ENCODE measurements at regions not wholly inside any gene's neighbourhood (a gene's known extent, or its start where the extent isn't known, plus 50 kb on each side); places are given as distances from the start of the nearest gene placed in this dataset.

- Histone ChIP-seq H3K27me3 (ENCODE audit: insufficient read depth, low read length) (no peaks in the 10 kb centered on the region), H3K27ac (ENCODE audit: low read length) (no peak overlapping the region), H3K4me1 (ENCODE audit: insufficient read depth, low read length) (no peaks in the 10 kb centered on the region), H3K4me3 (ENCODE audit: low read length) (no peak overlapping the region), H3K36me3 (ENCODE audit: insufficient read depth, low read depth, low read length) (no peaks in the 10 kb centered on the region), H3K9me3 (ENCODE audit: insufficient read depth, low read depth, low read length) (no peaks in the 10 kb centered on the region), H3K9ac (ENCODE audit: low read depth, low read length) (no peak overlapping the region)
Measured at GRCh38 chrX:5528057-5528456, 700.6 kb downstream of the NLGN4X start.

GRCh38 chrX:5526191-5526590 is 702.5 kb downstream of the NLGN4X start:
- no peak overlapping the region for H3K27ac ChIP-seq (ENCODE audit: low read length)
- no peaks in the 10 kb centered on the region for H3K36me3 ChIP-seq (ENCODE audit: insufficient read depth, low read depth, low read length)
- H3K9me3 ChIP-seq (ENCODE audit: insufficient read depth, low read depth, low read length): no peaks in the 10 kb centered on the region
- H3K9ac ChIP-seq (ENCODE audit: low read depth, low read length): no peak overlapping the region
- H3K4me1 ChIP-seq (ENCODE audit: insufficient read depth, low read length): no peaks in the 10 kb centered on the region
- no peaks in the 10 kb centered on the region for H3K27me3 ChIP-seq (ENCODE audit: insufficient read depth, low read length)
- no peak overlapping the region for H3K4me3 ChIP-seq (ENCODE audit: low read length)

GRCh38 chrX:5490786-5491563 is 737.7 kb downstream of the NLGN4X start:
- Histone ChIP-seq H3K4me3 (ENCODE audit: low read length) (no peak overlapping the region), H3K9ac (ENCODE audit: low read depth, low read length) (no peak overlapping the region), H3K9me3 (ENCODE audit: insufficient read depth, low read depth, low read length) (no peaks in the 10 kb centered on the region), H3K27me3 (ENCODE audit: insufficient read depth, low read length) (no peaks in the 10 kb centered on the region), H3K27ac (ENCODE audit: low read length) (no peak overlapping the region), H3K4me1 (ENCODE audit: insufficient read depth, low read length) (no peaks in the 10 kb centered on the region), H3K36me3 (ENCODE audit: insufficient read depth, low read depth, low read length) (no peaks in the 10 kb centered on the region)

- H3K4me3 ChIP-seq (ENCODE audit: low read length): no peak overlapping the region
Measured at GRCh38 chrX:5474282-5474681, 754.4 kb downstream of the NLGN4X start.

GRCh38 chrX:5458300-5458842 is 770.3 kb downstream of the NLGN4X start:
- H3K27ac ChIP-seq (ENCODE audit: low read length): no peak overlapping the region
- H3K9me3 ChIP-seq (ENCODE audit: insufficient read depth, low read depth, low read length): no peaks in the 10 kb centered on the region
- H3K4me3 ChIP-seq (ENCODE audit: low read length): no peak overlapping the region
- H3K9ac ChIP-seq (ENCODE audit: low read depth, low read length): no peak overlapping the region
- H3K36me3 ChIP-seq (ENCODE audit: insufficient read depth, low read depth, low read length): no peaks in the 10 kb centered on the region
- H3K27me3 ChIP-seq (ENCODE audit: insufficient read depth, low read length): no peaks in the 10 kb centered on the region
- H3K4me1 ChIP-seq (ENCODE audit: insufficient read depth, low read length): no peaks in the 10 kb centered on the region

More at GRCh38 chrX:5474282-5474681, 754.4 kb downstream of the NLGN4X start:
- H3K9ac ChIP-seq (ENCODE audit: low read depth, low read length): no peak overlapping the region
- H3K27me3 ChIP-seq (ENCODE audit: insufficient read depth, low read length): no peaks in the 10 kb centered on the region
- H3K9me3 ChIP-seq (ENCODE audit: insufficient read depth, low read depth, low read length): no peaks in the 10 kb centered on the region
- no peak overlapping the region for H3K27ac ChIP-seq (ENCODE audit: low read length)
- no peaks in the 10 kb centered on the region for H3K4me1 ChIP-seq (ENCODE audit: insufficient read depth, low read length)
- H3K36me3 ChIP-seq (ENCODE audit: insufficient read depth, low read depth, low read length): no peaks in the 10 kb centered on the region

- Histone ChIP-seq H3K4me1 (ENCODE audit: insufficient read depth, low read length) (no peaks in the 10 kb centered on the region), H3K36me3 (ENCODE audit: insufficient read depth, low read depth, low read length) (no peaks in the 10 kb centered on the region), H3K27ac (ENCODE audit: low read length) (no peak overlapping the region), H3K9me3 (ENCODE audit: insufficient read depth, low read depth, low read length) (no peaks in the 10 kb centered on the region), H3K27me3 (ENCODE audit: insufficient read depth, low read length) (no peaks in the 10 kb centered on the region), H3K4me3 (ENCODE audit: low read length) (no peak overlapping the region), H3K9ac (ENCODE audit: low read depth, low read length) (no peak overlapping the region)
Measured at GRCh38 chrX:5449323-5449722, 779.3 kb downstream of the NLGN4X start.

- no peaks in the 10 kb centered on the region for H3K4me1 ChIP-seq (ENCODE audit: insufficient read depth, low read length)
- no peak overlapping the region for H3K9ac ChIP-seq (ENCODE audit: low read depth, low read length)
- no peak overlapping the region for H3K27ac ChIP-seq (ENCODE audit: low read length)
- no peaks in the 10 kb centered on the region for H3K27me3 ChIP-seq (ENCODE audit: insufficient read depth, low read length)
- H3K9me3 ChIP-seq (ENCODE audit: insufficient read depth, low read depth, low read length): no peaks in the 10 kb centered on the region
- H3K36me3 ChIP-seq (ENCODE audit: insufficient read depth, low read depth, low read length): no peaks in the 10 kb centered on the region
- no peak overlapping the region for H3K4me3 ChIP-seq (ENCODE audit: low read length)
Measured at GRCh38 chrX:5431823-5432222, 796.8 kb downstream of the NLGN4X start.

GRCh38 chrX:5425119-5425518 is 803.5 kb downstream of the NLGN4X start:
- Histone ChIP-seq H3K27ac (ENCODE audit: low read length) (no peak overlapping the region), H3K27me3 (ENCODE audit: insufficient read depth, low read length) (no peaks in the 10 kb centered on the region), H3K9me3 (ENCODE audit: insufficient read depth, low read depth, low read length) (no peaks in the 10 kb centered on the region), H3K4me1 (ENCODE audit: insufficient read depth, low read length) (no peaks in the 10 kb centered on the region), H3K36me3 (ENCODE audit: insufficient read depth, low read depth, low read length) (no peaks in the 10 kb centered on the region), H3K9ac (ENCODE audit: low read depth, low read length) (no peak overlapping the region), H3K4me3 (ENCODE audit: low read length) (no peak overlapping the region)

- Histone ChIP-seq H3K4me3 (ENCODE audit: low read length) (no peak overlapping the region), H3K9ac (ENCODE audit: low read depth, low read length) (no peak overlapping the region), H3K27me3 (ENCODE audit: insufficient read depth, low read length) (no peaks in the 10 kb centered on the region), H3K27ac (ENCODE audit: low read length) (no peak overlapping the region), H3K9me3 (ENCODE audit: insufficient read depth, low read depth, low read length) (no peaks in the 10 kb centered on the region), H3K4me1 (ENCODE audit: insufficient read depth, low read length) (no peaks in the 10 kb centered on the region), H3K36me3 (ENCODE audit: insufficient read depth, low read depth, low read length) (no peaks in the 10 kb centered on the region)
Measured at GRCh38 chrX:5417381-5417780, 811.3 kb downstream of the NLGN4X start.

GRCh38 chrX:5415738-5416137 is 812.9 kb downstream of the NLGN4X start:
- no peaks in the 10 kb centered on the region for H3K27me3 ChIP-seq (ENCODE audit: insufficient read depth, low read length)
- no peaks in the 10 kb centered on the region for H3K36me3 ChIP-seq (ENCODE audit: insufficient read depth, low read depth, low read length)
- H3K4me3 ChIP-seq (ENCODE audit: low read length): no peak overlapping the region
- no peaks in the 10 kb centered on the region for H3K4me1 ChIP-seq (ENCODE audit: insufficient read depth, low read length)
- H3K9ac ChIP-seq (ENCODE audit: low read depth, low read length): no peak overlapping the region
- no peak overlapping the region for H3K27ac ChIP-seq (ENCODE audit: low read length)
- H3K9me3 ChIP-seq (ENCODE audit: insufficient read depth, low read depth, low read length): no peaks in the 10 kb centered on the region

GRCh38 chrX:5409106-5409505 is 819.6 kb downstream of the NLGN4X start:
- H3K4me3 ChIP-seq (ENCODE audit: low read length): no peak overlapping the region
- H3K27ac ChIP-seq (ENCODE audit: low read length): no peak overlapping the region
- no peaks in the 10 kb centered on the region for H3K9me3 ChIP-seq (ENCODE audit: insufficient read depth, low read depth, low read length)
- no peaks in the 10 kb centered on the region for H3K4me1 ChIP-seq (ENCODE audit: insufficient read depth, low read length)
- H3K9ac ChIP-seq (ENCODE audit: low read depth, low read length): no peak overlapping the region
- H3K27me3 ChIP-seq (ENCODE audit: insufficient read depth, low read length): no peaks in the 10 kb centered on the region
- H3K36me3 ChIP-seq (ENCODE audit: insufficient read depth, low read depth, low read length): no peaks in the 10 kb centered on the region

GRCh38 chrX:5402461-5402860 is 826.2 kb downstream of the NLGN4X start:
- Histone ChIP-seq H3K9me3 (ENCODE audit: insufficient read depth, low read depth, low read length) (no peaks in the 10 kb centered on the region), H3K4me1 (ENCODE audit: insufficient read depth, low read length) (no peaks in the 10 kb centered on the region), H3K4me3 (ENCODE audit: low read length) (no peak overlapping the region), H3K36me3 (ENCODE audit: insufficient read depth, low read depth, low read length) (no peaks in the 10 kb centered on the region), H3K27me3 (ENCODE audit: insufficient read depth, low read length) (no peaks in the 10 kb centered on the region), H3K27ac (ENCODE audit: low read length) (no peak overlapping the region), H3K9ac (ENCODE audit: low read depth, low read length) (no peak overlapping the region)
